GM18519 (cell line): ENCODE measurements at regions not wholly inside any gene's neighbourhood (a gene's known extent, or its start where the extent isn't known, plus 50 kb on each side); places are given as distances from the start of the nearest gene placed in this dataset.

Source experiments
- ATAC-seq: cut with Tn5 transposase; IDR thresholded peaks from one replicate; pipeline ENCODE4 v1.9.1; 2021; ENCODE audit warnings: mild to moderate bottlenecking, moderate library complexity; ENCODE audit not compliant: unreplicated experiment, low FRiP score

DNA sequence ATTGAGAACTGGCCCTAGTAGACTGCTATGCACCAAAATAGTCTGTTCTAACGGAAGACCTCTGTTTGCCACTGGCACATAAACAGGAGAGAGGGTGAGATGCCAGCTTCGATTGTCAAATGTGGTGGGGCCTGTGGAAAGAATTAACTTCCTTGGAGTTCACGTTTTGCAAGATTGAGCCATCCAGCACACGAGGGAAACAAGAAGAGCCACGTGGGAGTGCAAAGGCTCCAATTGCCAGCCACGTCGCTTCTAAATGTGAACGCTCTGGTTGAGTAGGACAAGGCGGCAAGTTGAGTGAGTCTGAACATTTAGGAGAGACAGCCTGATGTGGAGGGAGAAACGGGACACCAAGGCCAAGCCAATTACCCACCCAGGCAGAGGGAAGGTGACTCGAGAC lies 409.1 kb downstream of the FGF9 start:
- no peak for ATAC-seq

DNA sequence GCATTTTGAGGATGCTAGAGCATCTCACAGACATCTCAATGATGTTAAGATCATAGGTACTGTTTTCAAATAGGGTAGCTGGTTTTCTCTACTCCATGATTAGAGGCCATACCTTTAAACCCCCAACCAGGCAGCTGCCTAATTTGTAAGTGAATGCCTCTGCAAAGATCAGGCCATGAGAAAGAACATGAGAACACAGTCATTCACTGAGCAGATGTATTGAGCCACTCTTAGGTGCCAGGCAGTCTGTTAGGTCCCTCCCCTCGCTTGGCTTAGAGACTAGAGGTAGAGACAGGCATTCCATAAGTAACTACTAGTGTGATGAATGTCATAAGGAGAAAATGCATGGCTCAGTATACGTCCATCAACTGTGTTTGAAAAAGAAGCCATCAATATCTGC lies 410.0 kb downstream of the FGF9 start:
- ATAC-seq: no peak

GRCh38 chr13:22081430-22081829 lies 410.6 kb downstream of the FGF9 start:
- no peak for ATAC-seq

- no peak for ATAC-seq
These were observed 411.2 kb downstream of the FGF9 start for GRCh38 chr13:22082030-22082429.

DNA sequence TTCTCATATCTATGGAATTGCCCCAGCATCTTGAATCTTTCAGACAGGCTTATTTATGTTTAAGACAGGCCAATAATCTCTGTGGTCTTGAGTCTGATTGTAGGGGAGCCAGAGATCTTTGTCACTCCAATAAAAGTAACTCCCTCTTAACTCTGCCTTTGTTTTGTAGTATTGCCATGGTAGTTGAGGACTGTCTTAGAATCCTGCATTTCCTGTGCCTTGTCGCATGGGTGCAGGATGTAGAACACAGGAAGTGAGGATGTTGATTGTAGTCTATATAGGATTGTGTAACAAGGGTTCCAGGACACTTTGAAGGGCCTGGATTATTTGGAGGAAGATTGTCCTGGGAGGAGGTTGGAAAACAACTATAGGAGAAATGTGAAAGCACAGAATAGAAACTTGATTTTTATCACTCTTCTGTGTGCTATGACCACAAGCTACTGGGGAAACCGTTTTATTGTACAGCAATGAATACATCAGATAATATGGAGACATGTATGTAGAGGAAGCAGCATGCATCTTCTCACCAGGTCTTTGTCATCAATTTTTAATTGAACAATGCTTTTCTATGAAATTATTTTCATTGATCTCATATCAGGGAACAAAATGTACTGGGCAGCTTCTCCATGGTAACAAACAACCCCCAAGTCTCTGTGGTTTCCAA lies 411.7 kb downstream of the FGF9 start:
- ATAC-seq: no peak

GRCh38 chr13:22085001-22085400 lies 414.1 kb downstream of the FGF9 start:
- ATAC-seq: no peak

GRCh38 chr13:22086597-22087330 lies 415.9 kb downstream of the FGF9 start:
- no peak for ATAC-seq

- no peak for ATAC-seq
These were observed 419.2 kb downstream of the FGF9 start for GRCh38 chr13:22090106-22090505.

DNA sequence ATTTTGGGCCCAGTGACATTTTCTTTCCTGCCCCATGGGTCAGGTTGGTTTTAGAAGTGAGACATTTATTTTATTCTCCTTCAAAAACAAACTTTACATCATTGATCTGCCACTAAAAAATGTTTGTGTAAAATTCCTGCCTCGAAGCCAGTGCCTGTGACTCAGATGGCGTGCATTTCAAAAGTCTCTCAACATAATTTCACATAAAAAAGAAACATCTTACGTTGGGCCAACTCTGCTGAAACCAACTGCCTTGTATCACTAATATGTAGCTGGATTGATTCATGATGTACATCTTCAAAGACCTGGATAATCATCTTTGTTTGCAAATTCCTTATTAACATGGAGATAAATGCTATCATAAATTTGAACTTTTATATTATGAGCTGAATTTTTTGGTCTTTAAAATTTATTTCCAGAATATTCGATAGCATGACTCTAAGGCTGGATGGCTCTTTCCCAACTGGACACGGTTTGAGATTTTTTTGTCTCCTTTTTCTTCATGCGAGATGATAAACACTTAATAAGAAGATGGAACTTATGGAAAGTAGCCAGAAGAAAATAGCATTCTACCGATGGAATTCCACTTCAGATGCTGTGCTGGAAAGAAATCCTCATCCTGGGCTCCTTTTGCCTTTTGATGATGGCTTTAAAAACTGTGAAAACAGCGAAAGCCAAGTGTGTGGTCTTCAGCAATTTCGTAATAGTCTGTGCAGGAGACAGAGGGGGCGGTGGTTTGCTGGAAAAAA lies 420.5 kb downstream of the FGF9 start:
- ATAC-seq: no peak

DNA sequence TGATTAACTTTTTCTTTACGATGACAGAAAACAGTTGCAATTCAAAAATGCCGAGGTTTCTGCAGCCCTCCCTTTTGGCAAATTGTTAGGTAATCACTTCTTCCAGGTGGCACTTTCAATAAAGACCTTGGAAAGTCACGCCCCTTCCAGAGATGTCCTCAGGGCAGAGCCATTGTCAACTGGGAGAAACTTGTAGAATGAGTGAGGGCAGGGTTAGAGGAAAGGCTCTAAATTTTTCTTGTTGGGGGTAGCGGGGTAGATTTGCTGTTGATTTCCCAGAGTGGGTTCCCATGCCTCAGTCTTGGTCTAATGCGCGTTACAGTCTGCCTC lies 421.1 kb downstream of the FGF9 start:
- ATAC-seq: no peak

- no peak for ATAC-seq
These were observed 422.1 kb downstream of the FGF9 start for GRCh38 chr13:22092791-22093560.

DNA sequence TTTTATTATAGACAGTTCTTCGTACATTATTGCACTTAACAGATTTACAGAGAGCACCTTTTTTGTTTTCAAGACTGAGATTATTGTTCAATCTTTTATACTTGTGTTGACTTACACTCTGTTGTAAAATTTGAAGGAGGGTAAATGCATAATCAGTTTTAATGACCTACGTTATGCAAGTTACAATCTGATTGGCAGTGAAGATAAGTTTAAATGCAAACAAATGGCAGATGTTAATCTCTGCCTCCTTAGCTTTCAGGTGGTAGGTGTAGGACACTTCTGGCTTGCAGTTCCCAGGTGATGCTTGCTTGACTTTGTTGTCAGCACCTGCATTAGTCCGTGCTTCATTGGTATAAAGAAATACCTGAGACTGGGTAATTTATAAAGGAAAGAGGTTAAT lies 424.9 kb downstream of the FGF9 start:
- no peak for ATAC-seq

DNA sequence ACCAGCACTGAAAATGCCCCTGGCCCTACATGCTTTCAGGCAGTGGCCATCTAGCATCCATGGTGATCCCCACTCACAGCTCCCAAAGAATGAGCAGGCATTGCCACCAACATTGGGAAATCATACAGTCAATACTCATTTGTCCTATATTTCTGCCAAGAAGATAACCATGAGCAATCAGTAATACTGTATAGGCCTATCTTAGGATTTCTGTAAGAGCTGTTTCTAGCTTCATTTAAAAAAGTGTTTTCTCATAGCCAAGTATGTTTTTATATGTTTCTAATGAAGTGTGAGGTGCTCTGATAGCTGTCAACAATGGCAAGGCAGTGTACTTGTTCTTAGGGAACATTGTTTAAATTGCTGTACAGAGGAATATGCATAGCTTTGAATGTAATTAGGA lies 428.7 kb downstream of the FGF9 start:
- ATAC-seq: no peak

DNA sequence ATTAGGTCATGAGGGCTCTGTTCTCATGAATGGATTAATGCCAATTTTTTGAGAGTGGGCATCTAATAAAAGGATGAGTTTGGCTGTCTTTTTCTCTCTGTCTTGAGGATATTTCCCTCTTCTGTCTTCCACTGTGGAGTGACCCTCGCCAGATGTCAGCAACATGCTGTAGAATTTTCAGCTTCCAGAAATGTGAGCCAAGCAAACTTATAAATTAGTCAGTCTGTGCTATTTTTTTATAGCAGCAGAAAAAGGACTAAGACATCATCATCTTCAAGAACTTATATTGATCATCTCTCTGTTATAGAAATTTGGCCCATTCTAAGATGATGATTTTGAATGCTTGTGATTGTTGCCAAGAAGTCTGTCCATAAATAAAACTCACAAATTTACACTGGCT lies 431.4 kb downstream of the FGF9 start:
- ATAC-seq: no peak

DNA sequence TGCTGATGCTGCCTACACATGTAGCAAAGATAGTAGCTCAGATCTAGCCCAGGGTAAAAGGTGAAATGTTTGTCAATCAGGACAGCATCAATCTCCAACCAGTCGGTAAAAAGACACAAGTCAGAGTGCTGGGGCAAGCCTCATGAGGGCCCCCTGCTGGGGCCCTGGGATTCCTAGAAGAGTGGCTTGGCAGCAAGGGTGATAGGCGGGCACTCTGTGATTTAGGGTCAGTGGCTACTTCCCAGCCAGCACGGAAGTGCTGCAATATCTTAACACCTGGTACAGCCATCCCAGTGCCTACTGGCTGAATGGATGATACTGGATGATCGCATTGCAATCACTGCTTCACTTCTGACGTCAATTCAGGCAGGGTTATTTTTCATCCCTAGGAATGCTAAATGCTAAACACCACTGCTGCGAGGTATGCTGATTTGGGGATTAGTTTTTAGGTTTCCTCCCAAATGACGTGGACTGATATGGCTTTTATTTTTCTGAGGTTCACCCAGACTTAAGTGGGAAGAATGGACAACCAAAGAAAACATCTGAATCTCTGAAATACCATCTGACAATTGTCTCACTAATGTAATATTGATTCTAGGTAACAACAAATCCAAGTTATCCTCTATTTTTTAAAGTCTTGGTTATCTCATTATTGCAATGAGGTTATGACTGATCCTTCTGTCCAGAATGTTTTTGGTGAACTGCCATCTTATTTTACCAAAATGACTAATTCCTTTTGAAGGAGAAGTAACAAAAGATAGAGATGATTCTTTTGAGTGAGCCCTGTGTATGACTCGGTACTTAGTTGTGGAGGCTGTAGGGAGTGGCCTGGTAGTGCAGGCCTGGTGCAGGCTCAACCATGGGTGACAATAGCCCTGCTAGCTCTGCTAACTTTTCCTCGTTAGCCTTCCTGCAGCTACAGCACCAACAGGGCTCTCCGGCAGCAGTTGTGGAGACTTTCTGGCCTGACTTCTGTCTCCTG lies 432.5 kb downstream of the FGF9 start:
- ATAC-seq: no peak

- no peak for ATAC-seq
These were observed 435.2 kb downstream of the FGF9 start for GRCh38 chr13:22106058-22106457.

DNA sequence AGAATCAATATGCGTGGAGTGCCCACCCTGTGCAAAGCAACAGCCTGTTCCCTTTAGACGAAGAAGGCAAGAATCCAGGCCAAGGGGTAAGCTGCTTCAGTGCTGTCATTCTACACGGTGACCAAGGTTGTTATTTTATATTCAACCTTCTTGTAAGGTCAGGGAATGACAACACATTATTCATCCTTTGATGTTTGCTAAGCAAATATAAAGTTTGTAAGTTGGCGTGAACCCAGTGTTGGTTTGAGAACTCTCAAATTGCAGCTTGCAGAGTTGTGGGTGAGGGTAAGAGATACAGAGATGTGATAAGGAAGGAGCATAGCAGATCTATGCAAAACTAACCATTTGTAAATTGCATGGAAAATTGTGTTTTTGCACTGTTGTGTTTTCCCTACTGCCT lies 436.7 kb downstream of the FGF9 start:
- no peak for ATAC-seq

- no peak for ATAC-seq
These were observed 437.5 kb downstream of the FGF9 start for GRCh38 chr13:22108283-22108942.

DNA sequence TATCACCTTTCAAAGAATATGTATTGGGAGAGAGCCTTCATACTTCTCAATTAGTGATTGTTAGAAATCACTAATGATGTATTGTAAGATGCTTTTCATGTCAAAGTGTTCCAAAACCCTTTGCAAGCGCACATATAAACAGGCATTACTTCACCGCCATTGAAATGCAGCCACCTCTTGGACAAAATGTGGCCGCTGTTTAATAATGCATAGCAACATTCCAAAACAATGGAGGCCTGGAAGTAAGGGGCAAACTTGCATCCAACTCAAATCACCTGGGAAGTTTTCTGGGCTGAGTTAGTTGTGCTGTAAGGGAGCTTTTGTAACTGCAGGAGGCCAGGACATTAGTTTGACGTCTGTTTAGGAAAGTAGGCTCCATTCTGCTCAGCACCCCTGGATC lies 438.1 kb downstream of the FGF9 start:
- no peak for ATAC-seq
